Esophagus muscularis mucosa (tissue), 4 donors: ENCODE measurements at regions not wholly inside any gene's neighbourhood (a gene's known extent, or its start where the extent isn't known, plus 50 kb on each side); places are given as distances from the start of the nearest gene placed in this dataset.

Source experiments
- CTCF ChIP-seq, 3 experiments: fragments of 200-600 bp in 2 of 3; fragments of 450-650 bp in 1 of 3; sonication (generic) in 2 of 3; IDR thresholded peaks; one replicate each; pipeline ENCODE4 v1.5.1; 2017 to 2019; ENCODE audit warnings: antibody characterized with exemption in 3 of 3, mild to moderate bottlenecking in 2 of 3, moderate library complexity in 1 of 3
- EP300 ChIP-seq: sonication (generic); formaldehyde crosslinking; IDR thresholded peaks from one replicate; pipeline ENCODE4 v1.6.1; 2017; ENCODE audit warnings: antibody characterized with exemption
- POLR2A ChIP-seq: fragments of 450-650 bp; IDR thresholded peaks from one replicate; pipeline ENCODE4 v1.6.1; 2017; ENCODE audit warnings: antibody characterized with exemption, moderate library complexity, mild to moderate bottlenecking, low read depth
- POLR2AphosphoS5 ChIP-seq, 2 donors: sonication (generic); formaldehyde crosslinking; IDR thresholded peaks; one replicate each; pipeline ENCODE4 v1.6.1; 2017; ENCODE audit warnings: antibody characterized with exemption in 2 of 2

GRCh38 chr18:66749030-66749429 is 145.1 kb upstream of the CDH19 start:
- TF ChIP-seq CTCF (IDR thresholded peaks at IDR 0.05): no peak
- TF ChIP-seq EP300: no peak
- no peak for TF ChIP-seq POLR2A
- no peak for TF ChIP-seq POLR2AphosphoS5 (IDR thresholded peaks at IDR 0.05)
